ENCODE measurements at regions not wholly inside any gene's neighbourhood (a gene's known extent, or its start where the extent isn't known, plus 50 kb on each side); places are given as distances from the start of the nearest gene placed in this dataset.

DNA sequence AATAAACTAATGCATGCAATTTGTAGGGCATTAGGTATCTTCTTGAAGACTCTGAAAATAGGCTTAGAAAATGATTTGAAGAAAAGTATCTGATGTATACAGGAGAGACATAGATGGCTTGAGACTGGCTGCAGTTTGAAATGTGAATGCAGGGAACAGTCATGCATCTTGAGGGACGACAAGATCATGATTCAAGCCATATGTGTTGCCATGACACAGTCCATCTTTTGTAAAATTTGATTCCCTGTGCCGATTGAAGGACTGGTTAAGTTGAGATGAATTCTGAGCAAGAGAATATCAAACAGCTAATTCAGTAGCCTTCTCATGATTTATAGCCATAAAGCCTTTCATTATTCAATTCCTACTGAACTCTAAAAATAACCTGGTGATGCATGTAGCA, 231.6 kb downstream of the CASP12 start:
- no peaks in the 10 kb centered on the region for H3K4me1 ChIP-seq (ENCODE audit: insufficient read depth, low read length)
- CTCF ChIA-PET, result interaction anchor here (1.4 kb wide), 1 partner anchor 70 kb away, joined by 3 read pairs; no protein-coding TSS in a partner anchor
- Mint-ChIP-seq H3K36me3 (ENCODE audit: low read depth) (no peaks in the 10 kb centered on the region), H3K9me3 (no peaks in the 10 kb centered on the region), H3K27me3 (no peaks in the 10 kb centered on the region), H3K4me1 (ENCODE audit: low read depth) (peaks cover 8% of the 10 kb centered on the region), H3K27ac (no peak overlapping the region), H3K4me3 (no peak overlapping the region)
- no peak overlapping the region for H3K4me3 ChIP-seq (ENCODE audit: low read length)
- H3K27ac ChIP-seq (ENCODE audit: low read depth in 1 of 2, low read length in 2 of 2), result no peak overlapping the region
- ATAC-seq (ENCODE audit: poor library complexity) (no peak), DNase-seq (no peak)
- intact Hi-C loops (cut with DNase I, micrococcal nuclease), result no loop called here
- POLR2A ChIA-PET, result no interaction called here
- H3K27me3 ChIP-seq (ENCODE audit: control insufficient read depth in 1 of 2, insufficient read depth in 2 of 2, low read length in 2 of 2), result no peaks in the 10 kb centered on the region
- TF ChIP-seq, protein P1, sequence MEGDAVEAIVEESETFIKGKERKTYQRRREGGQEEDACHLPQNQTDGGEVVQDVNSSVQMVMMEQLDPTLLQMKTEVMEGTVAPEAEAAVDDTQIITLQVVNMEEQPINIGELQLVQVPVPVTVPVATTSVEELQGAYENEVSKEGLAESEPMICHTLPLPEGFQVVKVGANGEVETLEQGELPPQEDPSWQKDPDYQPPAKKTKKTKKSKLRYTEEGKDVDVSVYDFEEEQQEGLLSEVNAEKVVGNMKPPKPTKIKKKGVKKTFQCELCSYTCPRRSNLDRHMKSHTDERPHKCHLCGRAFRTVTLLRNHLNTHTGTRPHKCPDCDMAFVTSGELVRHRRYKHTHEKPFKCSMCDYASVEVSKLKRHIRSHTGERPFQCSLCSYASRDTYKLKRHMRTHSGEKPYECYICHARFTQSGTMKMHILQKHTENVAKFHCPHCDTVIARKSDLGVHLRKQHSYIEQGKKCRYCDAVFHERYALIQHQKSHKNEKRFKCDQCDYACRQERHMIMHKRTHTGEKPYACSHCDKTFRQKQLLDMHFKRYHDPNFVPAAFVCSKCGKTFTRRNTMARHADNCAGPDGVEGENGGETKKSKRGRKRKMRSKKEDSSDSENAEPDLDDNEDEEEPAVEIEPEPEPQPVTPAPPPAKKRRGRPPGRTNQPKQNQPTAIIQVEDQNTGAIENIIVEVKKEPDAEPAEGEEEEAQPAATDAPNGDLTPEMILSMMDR (IDR thresholded peaks at IDR 0.05), result no peak
- H3K9me3 ChIP-seq (ENCODE audit: control insufficient read depth in 1 of 2, insufficient read depth in 1 of 2, low read length in 2 of 2), result no peaks in the 10 kb centered on the region
- no peaks in the 10 kb centered on the region for H3K36me3 ChIP-seq (ENCODE audit: insufficient read depth, low read length)

DNA sequence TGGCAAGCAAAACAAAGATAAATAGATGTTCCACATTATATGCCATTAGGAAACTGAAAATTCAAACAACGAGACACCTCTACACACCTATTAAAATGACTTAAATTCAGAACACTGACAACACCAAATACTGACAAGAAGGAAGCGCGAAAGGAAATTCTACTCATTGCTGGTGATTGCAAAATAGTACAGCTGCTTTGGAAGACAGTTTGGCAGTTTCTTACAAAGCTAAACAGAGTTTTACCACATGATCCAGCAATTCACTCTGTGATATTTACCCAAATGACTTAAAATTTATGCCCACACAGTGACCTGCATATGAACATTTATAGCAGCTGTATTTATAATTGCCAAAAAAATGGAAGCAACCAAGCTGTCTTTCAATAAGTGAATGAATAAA, 232.6 kb downstream of the CASP12 start:
- ChIA-PET POLR2A (no interaction called here), CTCF (interaction anchor here (1.4 kb wide), 1 partner anchor 71 kb away, joined by 3 read pairs; no protein-coding TSS in a partner anchor)
- intact Hi-C loops (cut with DNase I, micrococcal nuclease), result no loop called here
- TF ChIP-seq, protein P1 (IDR thresholded peaks at IDR 0.05), result no peak
- Mint-ChIP-seq H3K36me3 (ENCODE audit: low read depth) (no peaks in the 10 kb centered on the region), H3K27ac (no peak overlapping the region), H3K27me3 (no peaks in the 10 kb centered on the region), H3K4me1 (ENCODE audit: low read depth) (peaks cover 8% of the 10 kb centered on the region), H3K4me3 (no peak overlapping the region), H3K9me3 (no peaks in the 10 kb centered on the region)
- H3K4me1 ChIP-seq (ENCODE audit: insufficient read depth, low read length), result no peaks in the 10 kb centered on the region
- ATAC-seq (ENCODE audit: poor library complexity) (no peak), DNase-seq (no peak)
- no peak overlapping the region for H3K27ac ChIP-seq (ENCODE audit: low read depth in 1 of 2, low read length in 2 of 2)
- H3K9me3 ChIP-seq (ENCODE audit: control insufficient read depth in 1 of 2, insufficient read depth in 1 of 2, low read length in 2 of 2), result no peaks in the 10 kb centered on the region
- H3K36me3 ChIP-seq (ENCODE audit: insufficient read depth, low read length), result no peaks in the 10 kb centered on the region
- H3K4me3 ChIP-seq (ENCODE audit: low read length), result no peak overlapping the region
- H3K27me3 ChIP-seq (ENCODE audit: control insufficient read depth in 1 of 2, insufficient read depth in 2 of 2, low read length in 2 of 2), result no peaks in the 10 kb centered on the region

DNA sequence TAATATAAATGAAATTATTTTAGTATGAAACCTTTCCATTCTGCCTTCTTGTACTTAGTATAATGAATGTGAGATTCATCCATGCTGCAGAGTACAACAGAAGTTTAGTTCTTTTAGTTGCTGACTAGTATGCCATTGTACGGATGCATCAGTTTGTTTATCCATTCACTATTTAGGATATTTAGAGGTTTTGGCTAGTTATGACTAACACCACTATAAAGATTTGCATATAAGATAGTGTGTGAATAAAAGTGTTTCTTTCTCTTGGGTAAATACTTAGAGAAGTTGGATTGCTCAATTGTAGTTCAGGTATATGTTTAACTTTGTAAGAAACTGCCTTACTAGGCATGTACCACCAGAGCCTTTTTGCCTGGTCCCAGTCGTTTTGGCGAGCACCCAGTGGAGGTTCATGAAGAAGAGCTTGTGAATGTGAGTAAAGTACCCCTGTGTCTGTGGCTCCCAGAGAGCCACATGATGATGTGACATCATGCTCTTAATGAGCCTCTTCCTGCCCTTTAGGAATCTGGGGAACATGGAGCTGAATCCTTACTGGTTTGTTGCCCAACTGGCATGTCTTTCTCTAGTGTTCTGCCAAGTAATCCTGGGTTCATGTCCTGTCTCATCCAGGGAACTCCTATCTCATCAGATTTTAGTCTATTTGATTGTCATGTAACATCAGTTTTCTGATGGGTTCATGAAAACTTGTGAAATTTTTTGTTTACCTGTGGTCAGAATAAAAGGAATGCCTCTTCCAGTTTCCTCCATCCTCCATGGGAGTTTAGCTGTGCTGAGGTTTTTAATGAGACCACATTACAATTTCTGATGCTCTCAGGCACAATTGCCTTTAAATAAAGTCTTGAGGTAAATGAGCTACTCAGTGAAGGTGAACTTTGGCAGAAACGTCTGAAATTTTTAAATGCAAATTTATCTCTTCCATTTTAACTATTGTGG, 234.8 kb downstream of the CASP12 start:
- H3K4me3 ChIP-seq (ENCODE audit: low read length), result no peak overlapping the region
- H3K27me3 Mint-ChIP-seq, result no peaks in the 10 kb centered on the region
- H3K4me1 ChIP-seq (ENCODE audit: insufficient read depth, low read length), result no peaks in the 10 kb centered on the region
- H3K4me3 Mint-ChIP-seq, result no peak overlapping the region
- ChIA-PET CTCF (interaction anchor here (0.5 kb wide), 1 partner anchor 965 kb away, joined by 3 read pairs; no protein-coding TSS in a partner anchor), POLR2A (interaction anchor here (0.5 kb wide), 1 partner anchor 13 kb away, joined by 3 read pairs; no protein-coding TSS in a partner anchor)
- no peaks in the 10 kb centered on the region for H3K36me3 ChIP-seq (ENCODE audit: insufficient read depth, low read length)
- no peak overlapping the region for H3K27ac Mint-ChIP-seq
- no peaks in the 10 kb centered on the region for H3K27me3 ChIP-seq (ENCODE audit: control insufficient read depth in 1 of 2, insufficient read depth in 2 of 2, low read length in 2 of 2)
- intact Hi-C loops (cut with DNase I, micrococcal nuclease), result no loop called here
- no peaks in the 10 kb centered on the region for H3K9me3 ChIP-seq (ENCODE audit: control insufficient read depth in 1 of 2, insufficient read depth in 1 of 2, low read length in 2 of 2)
- peaks cover 2% of the 10 kb centered on the region for H3K9me3 Mint-ChIP-seq
- TF ChIP-seq, protein P1 (IDR thresholded peaks at IDR 0.05), result no peak
- DNase-seq (no peak), ATAC-seq (ENCODE audit: poor library complexity) (no peak)
- H3K4me1 Mint-ChIP-seq (ENCODE audit: low read depth), result no peaks in the 10 kb centered on the region
- H3K36me3 Mint-ChIP-seq (ENCODE audit: low read depth), result no peaks in the 10 kb centered on the region
- H3K27ac ChIP-seq (ENCODE audit: low read depth in 1 of 2, low read length in 2 of 2), result no peak overlapping the region

All from CD4-positive, alpha-beta T cell (primary cell).